Upper lobe of right lung (tissue), 1 donor: ENCODE measurements at regions not wholly inside any gene's neighbourhood (a gene's known extent, or its start where the extent isn't known, plus 50 kb on each side); places are given as distances from the start of the nearest gene placed in this dataset.
A peak's percentile ranks its signal among the peaks of the same experiment; 100 is the strongest.

Source experiments
- ATAC-seq: fragments of 200-7000 bp; cut with Tn5 transposase; one replicate; pipeline ENCODE4 v1.9.1; 2020; ENCODE audit warnings: mild to moderate bottlenecking, moderate library complexity
- DNase-seq: peaks from one replicate; pipeline ENCODE4 v3.0.0-alpha.2; 2020
- H3K27ac ChIP-seq: fragments of 200-600 bp; one replicate; pipeline ENCODE4 v1.8.0; 2022
- H3K27me3 ChIP-seq: fragments of 200-600 bp; one replicate; pipeline ENCODE4 v1.8.0; 2022; ENCODE audit warnings: mild to moderate bottlenecking
- H3K36me3 ChIP-seq: fragments of 200-600 bp; one replicate; pipeline ENCODE4 v1.8.0; 2022
- H3K4me1 ChIP-seq: fragments of 200-600 bp; one replicate; pipeline ENCODE4 v1.8.0; 2022
- H3K4me3 ChIP-seq: fragments of 200-600 bp; one replicate; pipeline ENCODE4 v1.8.0; 2022; ENCODE audit warnings: mild to moderate bottlenecking
- H3K9me3 ChIP-seq: fragments of 200-600 bp; one replicate; pipeline ENCODE4 v1.8.0; 2022
- intact Hi-C: fragments of 100-400 bp; cut with DNase I; formaldehyde crosslinking; loops from one replicate; pipeline ENCODE4 v1.11.0; 2022
- TF ChIP-seq, protein P1 (sequence below): fragments of 200-600 bp; IDR thresholded peaks from one replicate; pipeline ENCODE4 v1.8.0; 2022; ENCODE audit warnings: antibody characterized with exemption
- donor health status: DM: no; HTN: yes; CAD: no; lungs with severe emphysema.

DNA sequence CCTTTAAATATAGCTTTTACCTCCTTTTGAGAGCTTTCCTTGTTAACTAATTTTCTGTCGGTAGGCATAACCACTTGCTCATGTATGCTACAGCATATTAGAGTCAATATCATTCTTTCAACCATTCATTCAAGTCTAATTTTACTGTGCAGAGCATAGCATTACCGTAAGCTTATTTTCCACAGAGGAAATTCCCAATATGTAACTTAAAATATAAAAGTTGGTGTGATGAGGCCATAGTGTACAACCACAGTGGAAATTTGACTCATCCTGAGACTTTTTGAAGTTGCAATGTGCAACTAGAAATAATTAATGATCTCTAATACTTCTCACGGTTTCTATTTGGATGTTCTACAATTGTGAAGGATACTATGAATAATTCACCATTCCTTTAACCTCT is 80.6 kb upstream of the KLF6 start:
- H3K4me3 ChIP-seq: no peak overlapping the region
- ATAC-seq: no peak
- no peaks in the 10 kb centered on the region for H3K36me3 ChIP-seq
- no peak overlapping the region for H3K27ac ChIP-seq
- H3K4me1 ChIP-seq: peaks cover 11% of the 10 kb centered on the region
- intact Hi-C loops: no loop called here
- H3K27me3 ChIP-seq: no peaks in the 10 kb centered on the region
- H3K9me3 ChIP-seq: no peaks in the 10 kb centered on the region
- DNase-seq: no peak
- TF ChIP-seq, protein P1, sequence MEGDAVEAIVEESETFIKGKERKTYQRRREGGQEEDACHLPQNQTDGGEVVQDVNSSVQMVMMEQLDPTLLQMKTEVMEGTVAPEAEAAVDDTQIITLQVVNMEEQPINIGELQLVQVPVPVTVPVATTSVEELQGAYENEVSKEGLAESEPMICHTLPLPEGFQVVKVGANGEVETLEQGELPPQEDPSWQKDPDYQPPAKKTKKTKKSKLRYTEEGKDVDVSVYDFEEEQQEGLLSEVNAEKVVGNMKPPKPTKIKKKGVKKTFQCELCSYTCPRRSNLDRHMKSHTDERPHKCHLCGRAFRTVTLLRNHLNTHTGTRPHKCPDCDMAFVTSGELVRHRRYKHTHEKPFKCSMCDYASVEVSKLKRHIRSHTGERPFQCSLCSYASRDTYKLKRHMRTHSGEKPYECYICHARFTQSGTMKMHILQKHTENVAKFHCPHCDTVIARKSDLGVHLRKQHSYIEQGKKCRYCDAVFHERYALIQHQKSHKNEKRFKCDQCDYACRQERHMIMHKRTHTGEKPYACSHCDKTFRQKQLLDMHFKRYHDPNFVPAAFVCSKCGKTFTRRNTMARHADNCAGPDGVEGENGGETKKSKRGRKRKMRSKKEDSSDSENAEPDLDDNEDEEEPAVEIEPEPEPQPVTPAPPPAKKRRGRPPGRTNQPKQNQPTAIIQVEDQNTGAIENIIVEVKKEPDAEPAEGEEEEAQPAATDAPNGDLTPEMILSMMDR: no peak

DNA sequence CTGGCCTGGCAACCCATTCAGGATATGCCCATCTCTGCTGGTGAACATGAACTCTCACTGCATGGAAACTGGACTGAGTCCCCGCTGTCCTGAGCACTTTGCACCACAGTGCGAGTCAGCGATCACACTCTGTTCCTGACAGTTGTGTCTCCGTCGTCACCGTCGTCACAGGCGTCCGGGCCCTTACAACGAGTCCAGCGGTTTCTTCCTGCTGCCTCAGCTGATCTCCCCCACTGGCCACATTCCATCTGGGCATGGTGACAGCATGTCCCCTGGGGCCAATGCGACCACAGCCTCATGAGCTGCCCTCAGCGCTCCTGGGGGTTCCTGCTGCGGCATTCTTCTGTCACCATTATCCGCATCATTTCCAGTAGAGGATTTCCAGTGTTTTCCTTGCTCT is 76.8 kb upstream of the KLF6 start:
- no peaks in the 10 kb centered on the region for H3K27me3 ChIP-seq
- H3K4me3 ChIP-seq: no peak overlapping the region
- no peaks in the 10 kb centered on the region for H3K36me3 ChIP-seq
- peaks cover 12% of the 10 kb centered on the region for H3K4me1 ChIP-seq
- DNase-seq (no peak), ATAC-seq (no peak)
- TF ChIP-seq, protein P1: no peak
- intact Hi-C loops: no loop called here
- H3K9me3 ChIP-seq: no peaks in the 10 kb centered on the region
- H3K27ac ChIP-seq: peak overlapping the region; percentile 59

DNA sequence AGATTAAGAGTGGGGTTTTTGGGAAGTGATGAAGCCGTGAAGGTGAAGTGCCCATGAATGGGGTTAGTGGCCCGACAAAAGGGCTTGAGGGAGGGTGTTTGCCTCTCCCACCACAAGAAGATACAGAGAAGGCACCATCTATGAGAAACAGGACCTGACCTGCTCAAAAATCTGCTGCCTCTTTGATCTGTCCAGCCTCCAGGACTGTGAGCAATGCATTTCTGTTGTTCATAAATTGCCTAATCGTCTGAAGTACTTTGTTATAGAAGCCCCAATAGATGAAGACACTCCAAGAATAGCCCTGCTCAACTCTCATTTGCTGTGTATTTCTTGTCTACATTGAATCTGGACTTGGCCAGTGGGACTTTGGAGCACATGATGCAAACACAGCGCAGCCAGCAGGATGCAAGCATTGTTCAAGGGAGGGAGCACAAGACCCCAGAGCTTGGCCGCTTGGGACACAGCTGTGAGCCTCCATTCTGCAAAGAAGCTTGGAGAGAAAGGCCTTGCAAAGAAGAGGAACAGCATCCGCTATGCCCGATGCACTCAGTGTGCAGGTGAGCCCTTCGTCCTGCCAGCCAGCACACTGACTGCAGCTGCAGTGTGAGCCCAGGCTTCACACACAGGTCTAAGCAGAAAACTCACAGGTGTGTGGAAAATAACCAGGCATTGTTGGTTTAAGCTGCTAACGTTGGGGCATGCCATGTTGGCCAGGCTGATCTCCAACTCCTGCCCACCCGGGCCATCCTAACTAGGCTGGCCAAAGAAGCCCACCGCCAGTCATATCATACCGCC is 73.2 kb upstream of the KLF6 start:
- TF ChIP-seq, protein P1: no peak
- no peaks in the 10 kb centered on the region for H3K36me3 ChIP-seq
- H3K27ac ChIP-seq: no peak overlapping the region
- intact Hi-C loops: no loop called here
- H3K27me3 ChIP-seq: no peaks in the 10 kb centered on the region
- H3K4me1 ChIP-seq: peaks cover 15% of the 10 kb centered on the region
- no peaks in the 10 kb centered on the region for H3K9me3 ChIP-seq
- ATAC-seq (no peak), DNase-seq (no peak)
- no peak overlapping the region for H3K4me3 ChIP-seq

DNA sequence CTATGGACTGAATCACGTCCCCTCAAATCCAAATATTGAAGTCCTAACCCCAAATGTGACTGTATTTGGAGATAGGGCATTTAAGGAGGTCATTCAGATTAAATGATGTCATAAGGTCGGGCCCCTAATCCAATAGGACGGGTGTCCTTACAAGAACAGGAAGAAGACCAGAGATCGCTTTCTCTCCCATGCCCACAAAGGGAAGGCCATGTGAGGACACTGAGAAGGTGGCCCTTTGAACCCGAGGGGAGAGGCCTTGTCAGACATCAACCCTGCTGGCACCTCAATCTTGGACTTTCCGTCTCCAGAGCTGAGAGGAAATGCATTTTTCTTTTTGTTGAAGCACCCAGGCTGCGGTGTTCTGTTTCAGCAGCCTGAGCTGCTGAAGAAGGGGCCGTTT is 72.3 kb upstream of the KLF6 start:
- intact Hi-C loops: no loop called here
- Histone ChIP-seq H3K4me1 (peaks cover 24% of the 10 kb centered on the region), H3K27me3 (no peaks in the 10 kb centered on the region), H3K36me3 (no peaks in the 10 kb centered on the region), H3K9me3 (no peaks in the 10 kb centered on the region), H3K4me3 (no peak overlapping the region), H3K27ac (no peak overlapping the region)
- TF ChIP-seq, protein P1: no peak
- DNase-seq (no peak), ATAC-seq (no peak)

DNA sequence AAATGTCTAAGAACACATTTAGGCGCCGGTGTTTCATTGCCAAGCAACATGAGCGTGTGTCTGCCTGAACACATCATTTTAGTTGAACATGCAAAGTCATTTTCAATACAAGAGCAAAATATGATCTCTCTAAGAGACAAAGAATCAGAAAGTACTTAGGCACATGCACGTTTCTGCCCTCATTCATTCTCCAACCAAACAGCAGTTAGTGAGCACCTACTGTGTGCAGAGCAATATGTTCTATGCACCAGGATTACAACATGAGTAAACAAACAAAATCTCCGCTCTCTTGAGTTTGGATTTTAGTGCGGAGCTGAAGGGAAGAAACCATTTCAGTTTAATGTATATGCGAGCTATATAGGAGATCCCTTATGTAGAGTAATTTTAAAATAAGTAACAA is 71.6 kb upstream of the KLF6 start:
- intact Hi-C loops: no loop called here
- Histone ChIP-seq H3K9me3 (no peaks in the 10 kb centered on the region), H3K4me3 (no peak overlapping the region), H3K4me1 (peaks cover 26% of the 10 kb centered on the region), H3K27me3 (no peaks in the 10 kb centered on the region), H3K36me3 (no peaks in the 10 kb centered on the region), H3K27ac (no peak overlapping the region)
- TF ChIP-seq, protein P1: no peak
- ATAC-seq (no peak), DNase-seq (no peak)
